ENCODE measurements at regions not wholly inside any gene's neighbourhood (a gene's known extent, or its start where the extent isn't known, plus 50 kb on each side); places are given as distances from the start of the nearest gene placed in this dataset.
"Not testable (repeated sequence)": the region's sequence is repeated elsewhere in the genome, so short reads cannot be mapped to it uniquely, and the experiment has no call there.

DNA sequence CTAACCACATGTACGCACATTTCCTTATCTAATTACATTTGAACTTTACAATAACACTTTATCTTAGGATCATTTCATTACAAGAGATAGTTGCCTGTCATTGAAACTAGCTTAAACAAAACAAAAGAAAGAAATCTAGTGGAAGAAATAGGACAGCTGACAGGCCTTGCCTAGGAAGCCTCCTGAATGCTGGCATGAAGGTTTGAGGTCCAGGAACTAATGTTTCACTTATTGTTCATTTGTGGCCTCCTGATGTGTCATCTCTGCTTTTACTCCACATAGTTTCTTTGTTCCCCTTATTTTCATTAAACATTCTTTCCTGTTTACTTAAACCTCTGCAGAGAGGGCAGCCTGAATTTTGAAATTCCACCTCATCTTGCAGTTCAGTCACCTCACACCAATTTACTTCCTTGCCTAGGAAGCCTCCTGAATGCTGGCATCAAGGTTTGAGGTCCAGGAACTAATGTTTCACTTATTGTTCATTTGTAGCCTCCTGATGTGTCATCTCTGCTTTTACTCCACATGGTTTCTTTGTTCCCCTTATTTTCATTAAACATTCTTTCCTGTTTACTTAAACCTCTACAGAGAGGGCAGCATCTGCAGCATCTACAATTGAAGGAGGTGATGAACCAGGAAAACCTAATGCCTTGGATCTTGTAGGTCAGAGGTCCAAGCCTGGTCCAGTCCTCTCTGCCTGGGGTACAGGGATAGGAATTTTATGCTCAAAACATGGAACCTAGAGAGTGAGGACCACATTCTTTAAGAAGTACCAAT lies 319.2 kb downstream of the SPATA31A1 start:
- H3K27me3 ChIP-seq (replicated peaks in 2 of 5; ENCODE audit: control insufficient read depth in 4 of 5, insufficient read depth in 5 of 5, low read length in 4 of 5); DNase-seq; POLR2A ChIA-PET; H3K4me3 ChIP-seq (ENCODE audit: control insufficient read depth in 1 of 7, extremely low read depth in 1 of 7, insufficient read depth in 4 of 7, low read depth in 2 of 7, low read length in 6 of 7); H3K9me3 ChIP-seq (ENCODE audit: control extremely low read depth in 1 of 5, control insufficient read depth in 4 of 5, insufficient read depth in 2 of 5, low read depth in 1 of 5, low read length in 4 of 5); H3K36me3 ChIP-seq (ENCODE audit: control insufficient read depth in 4 of 4, insufficient read depth in 4 of 4, low read length in 3 of 4); H3K27ac ChIP-seq (ENCODE audit: insufficient read depth in 1 of 2, low read depth in 1 of 2, low read length in 2 of 2, poor library complexity in 1 of 2, severe bottlenecking in 2 of 2); CTCF ChIA-PET; H3K4me1 ChIP-seq (ENCODE audit: control extremely low read depth in 1 of 4, control insufficient read depth in 4 of 4, insufficient read depth in 4 of 4, low read length in 3 of 4): not testable (repeated sequence)
- WGBS (ENCODE audit: insufficient coverage) = no CpG with 5 or more reads among the region's 1 CpG

DNA sequence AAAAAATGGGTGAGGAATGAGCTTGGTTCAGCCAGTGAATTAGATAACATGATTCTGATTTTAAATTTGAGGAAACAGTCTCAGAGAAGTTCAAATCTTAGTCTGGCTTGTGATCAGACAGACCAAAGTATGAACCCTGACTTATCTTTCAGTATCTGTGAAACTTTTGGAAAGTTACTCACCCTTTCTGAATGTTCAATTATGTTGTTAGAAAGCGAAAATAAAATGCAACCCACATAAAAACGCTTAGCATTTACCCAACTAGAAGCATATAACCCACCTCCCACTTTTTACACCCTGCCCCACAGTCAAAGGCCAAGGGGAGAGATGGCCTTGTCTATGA lies 319.7 kb downstream of the SPATA31A1 start:
- H3K36me3 ChIP-seq (ENCODE audit: control insufficient read depth in 4 of 4, insufficient read depth in 4 of 4, low read length in 3 of 4); H3K27me3 ChIP-seq (replicated peaks in 2 of 5; ENCODE audit: control insufficient read depth in 4 of 5, insufficient read depth in 5 of 5, low read length in 4 of 5); H3K4me3 ChIP-seq (ENCODE audit: control insufficient read depth in 1 of 7, extremely low read depth in 1 of 7, insufficient read depth in 4 of 7, low read depth in 2 of 7, low read length in 6 of 7); DNase-seq; H3K4me1 ChIP-seq (ENCODE audit: control extremely low read depth in 1 of 4, control insufficient read depth in 4 of 4, insufficient read depth in 4 of 4, low read length in 3 of 4); H3K27ac ChIP-seq (ENCODE audit: insufficient read depth in 1 of 2, low read depth in 1 of 2, low read length in 2 of 2, poor library complexity in 1 of 2, severe bottlenecking in 2 of 2); POLR2A ChIA-PET; H3K9me3 ChIP-seq (ENCODE audit: control extremely low read depth in 1 of 5, control insufficient read depth in 4 of 5, insufficient read depth in 2 of 5, low read depth in 1 of 5, low read length in 4 of 5); CTCF ChIA-PET: not testable (repeated sequence)
- no CpG with 5 or more reads among the region's 2 CpGs for WGBS (ENCODE audit: insufficient coverage)

GRCh38 chr9:39678534-39679263 lies 323.2 kb downstream of the SPATA31A1 start:
- H3K4me3 ChIP-seq (ENCODE audit: control insufficient read depth in 1 of 7, extremely low read depth in 1 of 7, insufficient read depth in 4 of 7, low read depth in 2 of 7, low read length in 6 of 7); H3K27ac ChIP-seq (ENCODE audit: insufficient read depth in 1 of 2, low read depth in 1 of 2, low read length in 2 of 2, poor library complexity in 1 of 2, severe bottlenecking in 2 of 2); DNase-seq; H3K27me3 ChIP-seq (replicated peaks in 2 of 5; ENCODE audit: control insufficient read depth in 4 of 5, insufficient read depth in 5 of 5, low read length in 4 of 5); H3K9me3 ChIP-seq (ENCODE audit: control extremely low read depth in 1 of 5, control insufficient read depth in 4 of 5, insufficient read depth in 2 of 5, low read depth in 1 of 5, low read length in 4 of 5); H3K36me3 ChIP-seq (ENCODE audit: control insufficient read depth in 4 of 4, insufficient read depth in 4 of 4, low read length in 3 of 4); POLR2A ChIA-PET; CTCF ChIA-PET; H3K4me1 ChIP-seq (ENCODE audit: control extremely low read depth in 1 of 4, control insufficient read depth in 4 of 4, insufficient read depth in 4 of 4, low read length in 3 of 4): not testable (repeated sequence)
- no CpG with 5 or more reads among the region's 9 CpGs for WGBS (ENCODE audit: insufficient coverage)

DNA sequence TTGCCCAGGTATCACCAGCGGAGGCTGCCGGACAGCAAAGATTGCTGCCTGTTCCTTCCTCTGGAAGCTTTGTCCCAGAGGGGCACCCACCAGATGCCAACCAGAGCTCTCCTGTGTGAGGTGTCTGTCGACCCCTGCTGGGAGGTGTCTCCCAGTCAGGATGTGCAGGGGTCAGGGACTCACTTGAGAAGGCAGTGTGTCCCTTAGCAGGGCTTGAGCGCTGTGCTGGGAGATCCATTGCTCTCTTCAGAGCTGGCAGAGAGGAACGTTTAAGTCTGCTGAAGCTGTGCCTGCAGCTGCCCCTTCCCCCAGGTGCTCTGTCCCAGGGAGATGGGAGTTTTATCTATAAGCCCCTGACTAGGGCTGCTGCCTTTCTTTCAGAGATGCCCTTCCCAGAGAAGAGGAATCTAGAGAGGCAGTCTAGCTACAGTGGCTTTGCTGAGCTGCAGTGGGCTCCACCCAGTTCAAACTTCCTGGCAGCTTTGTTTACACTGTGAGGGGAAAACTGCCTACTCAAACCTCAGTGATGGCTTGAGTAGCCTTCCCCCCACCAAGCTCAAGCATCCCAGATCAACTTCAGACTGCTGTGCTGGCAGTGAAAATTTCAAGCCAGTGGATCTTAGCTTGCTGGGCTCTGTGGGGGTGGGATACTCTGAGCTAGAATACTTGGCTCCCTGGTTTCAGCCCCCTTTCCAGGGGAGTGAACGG lies 325.4 kb downstream of the SPATA31A1 start:
- H3K4me1 ChIP-seq (ENCODE audit: control extremely low read depth in 1 of 4, control insufficient read depth in 4 of 4, insufficient read depth in 4 of 4, low read length in 3 of 4); H3K9me3 ChIP-seq (ENCODE audit: control extremely low read depth in 1 of 5, control insufficient read depth in 4 of 5, insufficient read depth in 2 of 5, low read depth in 1 of 5, low read length in 4 of 5); H3K36me3 ChIP-seq (ENCODE audit: control insufficient read depth in 4 of 4, insufficient read depth in 4 of 4, low read length in 3 of 4); H3K27me3 ChIP-seq (replicated peaks in 2 of 5; ENCODE audit: control insufficient read depth in 4 of 5, insufficient read depth in 5 of 5, low read length in 4 of 5); H3K4me3 ChIP-seq (ENCODE audit: control insufficient read depth in 1 of 7, extremely low read depth in 1 of 7, insufficient read depth in 4 of 7, low read depth in 2 of 7, low read length in 6 of 7); DNase-seq; CTCF ChIA-PET; POLR2A ChIA-PET; H3K27ac ChIP-seq (ENCODE audit: insufficient read depth in 1 of 2, low read depth in 1 of 2, low read length in 2 of 2, poor library complexity in 1 of 2, severe bottlenecking in 2 of 2): not testable (repeated sequence)
- whole genome bisulfite sequencing (ENCODE audit: insufficient coverage) = no CpG with 5 or more reads among the region's 6 CpGs

DNA sequence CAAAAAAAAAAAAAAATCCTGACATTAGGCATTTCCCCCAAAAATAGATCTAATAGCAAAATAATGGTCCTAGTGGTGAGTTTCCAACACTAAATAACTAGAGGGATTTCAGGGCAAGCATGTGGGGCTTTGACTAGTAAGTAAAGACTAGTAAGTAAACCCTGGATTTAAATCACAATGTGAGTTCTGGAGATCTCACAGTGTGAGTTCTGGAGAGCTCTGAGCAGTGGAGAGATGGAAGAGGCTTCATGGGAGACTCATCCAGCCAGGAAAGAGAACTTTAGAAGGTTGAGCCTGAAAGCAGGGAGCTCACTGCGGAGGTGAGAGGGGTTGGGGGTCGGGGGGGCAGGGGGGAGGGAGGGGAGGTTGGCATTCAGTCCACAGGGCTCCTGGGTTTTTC lies 373.4 kb downstream of the SPATA31A1 start:
- H3K36me3 ChIP-seq (ENCODE audit: control insufficient read depth in 4 of 4, insufficient read depth in 4 of 4, low read length in 3 of 4); CTCF ChIA-PET; H3K9me3 ChIP-seq (ENCODE audit: control extremely low read depth in 1 of 5, control insufficient read depth in 4 of 5, insufficient read depth in 2 of 5, low read depth in 1 of 5, low read length in 4 of 5); POLR2A ChIA-PET; H3K27me3 ChIP-seq (replicated peaks in 2 of 5; ENCODE audit: control insufficient read depth in 4 of 5, insufficient read depth in 5 of 5, low read length in 4 of 5); H3K4me3 ChIP-seq (ENCODE audit: control insufficient read depth in 1 of 7, extremely low read depth in 1 of 7, insufficient read depth in 4 of 7, low read depth in 2 of 7, low read length in 6 of 7); H3K27ac ChIP-seq (ENCODE audit: insufficient read depth in 1 of 2, low read depth in 1 of 2, low read length in 2 of 2, poor library complexity in 1 of 2, severe bottlenecking in 2 of 2); DNase-seq; H3K4me1 ChIP-seq (ENCODE audit: control extremely low read depth in 1 of 4, control insufficient read depth in 4 of 4, insufficient read depth in 4 of 4, low read length in 3 of 4): not testable (repeated sequence)
- WGBS (ENCODE audit: insufficient coverage) = no CpG with 5 or more reads among the region's 2 CpGs

DNA sequence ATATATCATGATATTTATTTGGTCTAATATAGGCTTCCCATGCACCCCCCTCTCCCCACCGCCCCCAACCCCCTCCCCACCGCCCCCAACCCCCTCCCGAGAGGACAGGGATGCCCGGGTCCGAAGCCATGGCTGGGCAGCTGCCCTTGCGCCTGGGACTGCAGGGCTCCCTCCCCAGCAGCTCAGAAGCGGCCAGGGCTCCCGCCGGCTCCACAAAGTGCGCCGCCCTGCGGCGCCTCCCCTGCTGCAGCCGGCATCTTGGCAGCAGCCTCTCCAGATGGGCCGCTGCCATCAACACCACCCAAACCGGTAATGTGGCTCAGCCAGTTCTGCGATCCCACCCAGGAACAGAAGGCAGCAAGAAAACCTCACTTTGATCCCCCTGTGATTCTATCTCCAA lies 389.4 kb downstream of the SPATA31A1 start:
- POLR2A ChIA-PET; H3K9me3 ChIP-seq (ENCODE audit: control extremely low read depth in 1 of 5, control insufficient read depth in 4 of 5, insufficient read depth in 2 of 5, low read depth in 1 of 5, low read length in 4 of 5); H3K27ac ChIP-seq (ENCODE audit: insufficient read depth in 1 of 2, low read depth in 1 of 2, low read length in 2 of 2, poor library complexity in 1 of 2, severe bottlenecking in 2 of 2); H3K27me3 ChIP-seq (replicated peaks in 2 of 5; ENCODE audit: control insufficient read depth in 4 of 5, insufficient read depth in 5 of 5, low read length in 4 of 5); H3K4me1 ChIP-seq (ENCODE audit: control extremely low read depth in 1 of 4, control insufficient read depth in 4 of 4, insufficient read depth in 4 of 4, low read length in 3 of 4); CTCF ChIA-PET; DNase-seq; H3K4me3 ChIP-seq (ENCODE audit: control insufficient read depth in 1 of 7, extremely low read depth in 1 of 7, insufficient read depth in 4 of 7, low read depth in 2 of 7, low read length in 6 of 7); H3K36me3 ChIP-seq (ENCODE audit: control insufficient read depth in 4 of 4, insufficient read depth in 4 of 4, low read length in 3 of 4): not testable (repeated sequence)
- WGBS (ENCODE audit: insufficient coverage) = no CpG with 5 or more reads among the region's 17 CpGs

DNA sequence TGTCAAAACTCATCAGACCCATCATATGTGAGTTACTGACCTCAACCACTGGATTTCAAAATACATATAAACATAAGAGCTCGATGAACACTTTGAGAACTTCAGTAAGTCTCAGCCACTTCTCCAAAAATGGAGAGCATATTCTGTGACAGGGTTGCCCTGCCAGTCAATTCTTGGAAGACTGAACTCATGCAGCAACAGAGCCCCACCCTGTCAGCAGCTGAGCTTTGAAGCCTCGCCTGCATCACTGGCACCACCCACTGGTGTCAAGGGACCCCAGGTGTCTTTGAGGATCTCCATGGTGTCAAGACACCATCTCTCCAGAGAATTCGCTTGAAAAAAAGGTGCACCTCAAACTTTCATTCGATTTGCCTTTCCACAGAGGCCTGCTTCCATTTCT lies 420.1 kb downstream of the SPATA31A1 start:
- POLR2A ChIA-PET = not testable (repeated sequence)

More for the DNA sequence above, 420.1 kb downstream of the SPATA31A1 start:
- H3K4me1 ChIP-seq (ENCODE audit: control extremely low read depth in 1 of 4, control insufficient read depth in 4 of 4, insufficient read depth in 4 of 4, low read length in 3 of 4); H3K27ac ChIP-seq (ENCODE audit: insufficient read depth in 1 of 2, low read depth in 1 of 2, low read length in 2 of 2, poor library complexity in 1 of 2, severe bottlenecking in 2 of 2); CTCF ChIA-PET; H3K9me3 ChIP-seq (ENCODE audit: control extremely low read depth in 1 of 5, control insufficient read depth in 4 of 5, insufficient read depth in 2 of 5, low read depth in 1 of 5, low read length in 4 of 5); H3K27me3 ChIP-seq (replicated peaks in 2 of 5; ENCODE audit: control insufficient read depth in 4 of 5, insufficient read depth in 5 of 5, low read length in 4 of 5); H3K36me3 ChIP-seq (ENCODE audit: control insufficient read depth in 4 of 4, insufficient read depth in 4 of 4, low read length in 3 of 4); H3K4me3 ChIP-seq (ENCODE audit: control insufficient read depth in 1 of 7, extremely low read depth in 1 of 7, insufficient read depth in 4 of 7, low read depth in 2 of 7, low read length in 6 of 7); DNase-seq: not testable (repeated sequence)
- no CpG with 5 or more reads among the region's 4 CpGs for WGBS (ENCODE audit: insufficient coverage)

Data from common myeloid progenitor, CD34-positive (primary cell).